Osteoblast (primary cell): ENCODE measurements at regions not wholly inside any gene's neighbourhood (a gene's known extent, or its start where the extent isn't known, plus 50 kb on each side); places are given as distances from the start of the nearest gene placed in this dataset.

Experiments used
- DNase-seq: peaks from one replicate; pipeline ENCODE4 v3.0.0; 2011; ENCODE audit warnings: low spot score, mixed read lengths; ENCODE audit not compliant: insufficient read length; ENCODE audit errors: missing footprints
- H2AFZ ChIP-seq: 2 replicates; pipeline ENCODE4 v1.6.0; 2011; ENCODE audit warnings: mild to moderate bottlenecking, low read length
- H3K27ac ChIP-seq: 2 replicates; pipeline ENCODE4 v1.5.1; 2011; ENCODE audit warnings: mild to moderate bottlenecking, low read depth, low read length, moderate library complexity
- H3K27me3 ChIP-seq: 2 replicates; pipeline ENCODE4 v1.6.0; 2012; ENCODE audit warnings: mild to moderate bottlenecking, control low read depth, inconsistent platforms, low read length, moderate library complexity; ENCODE audit not compliant: insufficient read depth
- H3K36me3 ChIP-seq: 2 replicates; pipeline ENCODE4 v1.5.1; 2011; ENCODE audit warnings: mild to moderate bottlenecking, low read length, control low read depth, moderate library complexity; ENCODE audit not compliant: insufficient read depth
- H3K4me1 ChIP-seq: 2 replicates; pipeline ENCODE4 v1.5.1; 2011; ENCODE audit warnings: mild to moderate bottlenecking, low read length, control low read depth, moderate library complexity; ENCODE audit not compliant: insufficient read depth
- H3K4me2 ChIP-seq: 2 replicates; pipeline ENCODE4 v1.6.0; 2011; ENCODE audit warnings: mild to moderate bottlenecking, low read length; ENCODE audit not compliant: insufficient read depth
- H3K4me3 ChIP-seq: fragments of 200-600 bp; sonication (generic); 3 replicates; pipeline ENCODE4 v1.5.1; 2012; ENCODE audit warnings: mild to moderate bottlenecking, low read length, inconsistent platforms; ENCODE audit not compliant: insufficient read depth
- H3K79me2 ChIP-seq: 2 replicates; pipeline ENCODE4 v1.6.0; 2012; ENCODE audit warnings: mild to moderate bottlenecking, low read length, control low read depth, inconsistent platforms; ENCODE audit not compliant: insufficient read depth
- H3K9me3 ChIP-seq: 2 replicates; pipeline ENCODE4 v1.5.1; 2011; ENCODE audit warnings: low read depth, low read length, control low read depth
- H4K20me1 ChIP-seq: 2 replicates; pipeline ENCODE4 v1.6.0; 2012; ENCODE audit warnings: mild to moderate bottlenecking, low read length, control low read depth; ENCODE audit not compliant: insufficient read depth
- TF ChIP-seq, protein P1 (sequence below): IDR thresholded peaks from 2 replicates; pipeline ENCODE4 v1.5.1; 2011; ENCODE audit warnings: mild to moderate bottlenecking, low read depth, low read length, moderate library complexity; ENCODE audit errors: extremely low read depth

- DNase-seq = no peak
- H2AFZ ChIP-seq = no peak overlapping the region
- TF ChIP-seq, protein P1, sequence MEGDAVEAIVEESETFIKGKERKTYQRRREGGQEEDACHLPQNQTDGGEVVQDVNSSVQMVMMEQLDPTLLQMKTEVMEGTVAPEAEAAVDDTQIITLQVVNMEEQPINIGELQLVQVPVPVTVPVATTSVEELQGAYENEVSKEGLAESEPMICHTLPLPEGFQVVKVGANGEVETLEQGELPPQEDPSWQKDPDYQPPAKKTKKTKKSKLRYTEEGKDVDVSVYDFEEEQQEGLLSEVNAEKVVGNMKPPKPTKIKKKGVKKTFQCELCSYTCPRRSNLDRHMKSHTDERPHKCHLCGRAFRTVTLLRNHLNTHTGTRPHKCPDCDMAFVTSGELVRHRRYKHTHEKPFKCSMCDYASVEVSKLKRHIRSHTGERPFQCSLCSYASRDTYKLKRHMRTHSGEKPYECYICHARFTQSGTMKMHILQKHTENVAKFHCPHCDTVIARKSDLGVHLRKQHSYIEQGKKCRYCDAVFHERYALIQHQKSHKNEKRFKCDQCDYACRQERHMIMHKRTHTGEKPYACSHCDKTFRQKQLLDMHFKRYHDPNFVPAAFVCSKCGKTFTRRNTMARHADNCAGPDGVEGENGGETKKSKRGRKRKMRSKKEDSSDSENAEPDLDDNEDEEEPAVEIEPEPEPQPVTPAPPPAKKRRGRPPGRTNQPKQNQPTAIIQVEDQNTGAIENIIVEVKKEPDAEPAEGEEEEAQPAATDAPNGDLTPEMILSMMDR = no peak
- H3K9me3 ChIP-seq = no peaks in the 10 kb centered on the region
- H4K20me1 ChIP-seq = no peaks in the 10 kb centered on the region
- H3K4me1 ChIP-seq = peaks cover 11% of the 10 kb centered on the region
- H3K4me3 ChIP-seq = no peak overlapping the region
- no peaks in the 10 kb centered on the region for H3K79me2 ChIP-seq
- peaks cover 5% of the 10 kb centered on the region for H3K27me3 ChIP-seq
- no peaks in the 10 kb centered on the region for H3K36me3 ChIP-seq
- H3K4me2 ChIP-seq = no peak overlapping the region
- no peak overlapping the region for H3K27ac ChIP-seq
Measured at GRCh38 chr16:86854058-86854621, 275.8 kb downstream of the FOXL1 start.

DNA sequence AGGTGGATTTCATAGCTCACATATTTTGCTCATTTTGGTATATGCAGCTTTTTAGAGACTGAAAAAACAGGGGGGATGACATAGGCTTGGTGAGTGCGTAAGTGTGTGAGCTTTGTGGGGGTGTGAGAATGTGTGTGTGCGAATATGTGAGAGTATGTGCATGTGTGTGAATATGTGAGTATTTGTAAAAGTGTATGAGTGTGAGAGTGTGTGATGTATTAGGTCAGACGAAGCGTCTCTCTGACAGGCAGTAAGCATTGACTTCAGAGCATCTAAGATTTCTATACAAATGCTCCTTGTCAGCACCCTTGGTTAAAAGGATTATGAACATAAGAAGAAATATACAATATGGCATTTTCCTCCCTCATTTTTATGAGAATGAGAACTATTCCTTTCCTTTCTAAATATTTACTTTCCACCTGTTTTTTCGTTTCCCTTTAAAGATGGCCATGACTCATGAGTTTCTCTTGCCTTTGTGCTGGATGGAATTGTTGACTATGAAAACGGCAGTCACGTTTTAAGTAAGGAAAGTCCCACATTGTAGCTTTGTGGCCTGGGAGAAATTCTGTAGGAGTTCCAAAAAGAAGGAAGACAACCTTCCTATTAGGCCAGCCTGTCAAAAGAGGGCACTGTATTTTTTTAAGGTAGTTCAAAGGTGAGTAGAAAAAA is 276.4 kb downstream of the FOXL1 start:
- H2AFZ ChIP-seq = no peak overlapping the region
- no peak overlapping the region for H3K4me2 ChIP-seq
- no peaks in the 10 kb centered on the region for H3K9me3 ChIP-seq
- H3K27ac ChIP-seq = no peak overlapping the region
- peaks cover 5% of the 10 kb centered on the region for H3K27me3 ChIP-seq
- TF ChIP-seq, protein P1 = no peak
- H3K36me3 ChIP-seq = no peaks in the 10 kb centered on the region
- H3K4me1 ChIP-seq = peaks cover 11% of the 10 kb centered on the region
- no peak for DNase-seq
- H3K79me2 ChIP-seq = no peaks in the 10 kb centered on the region
- no peaks in the 10 kb centered on the region for H4K20me1 ChIP-seq
- H3K4me3 ChIP-seq = no peak overlapping the region

- Histone ChIP-seq H3K4me2 (no peak overlapping the region), H3K27me3 (peaks cover 5% of the 10 kb centered on the region), H4K20me1 (no peaks in the 10 kb centered on the region), H3K4me1 (peaks cover 11% of the 10 kb centered on the region), H3K36me3 (no peaks in the 10 kb centered on the region), H2AFZ (no peak overlapping the region), H3K79me2 (no peaks in the 10 kb centered on the region), H3K4me3 (no peak overlapping the region), H3K27ac (no peak overlapping the region), H3K9me3 (no peaks in the 10 kb centered on the region)
- no peak for DNase-seq
- TF ChIP-seq, protein P1 = no peak
Measured at GRCh38 chr16:86856946-86857586, 278.7 kb downstream of the FOXL1 start.

DNA sequence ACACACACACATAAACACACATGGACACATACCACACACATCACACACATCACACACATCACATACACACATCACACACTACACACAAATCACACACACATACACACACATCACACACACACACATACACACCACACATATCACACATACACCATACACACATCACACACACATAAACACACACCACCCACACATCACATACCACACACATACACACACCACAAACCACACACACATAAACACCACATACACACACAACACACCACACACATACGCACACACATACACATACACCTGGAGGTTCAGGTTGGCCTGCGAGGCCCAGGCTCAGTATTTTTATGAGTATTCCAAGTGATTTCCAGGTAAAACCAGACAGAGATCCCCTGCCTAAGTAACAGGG is 279.5 kb downstream of the FOXL1 start:
- no peak overlapping the region for H3K4me3 ChIP-seq
- no peak for DNase-seq
- H3K36me3 ChIP-seq = no peaks in the 10 kb centered on the region
- no peak overlapping the region for H2AFZ ChIP-seq
- H3K4me1 ChIP-seq = peaks cover 11% of the 10 kb centered on the region
- H3K79me2 ChIP-seq = no peaks in the 10 kb centered on the region
- peaks cover 5% of the 10 kb centered on the region for H3K27me3 ChIP-seq
- H3K27ac ChIP-seq = no peak overlapping the region
- H3K9me3 ChIP-seq = no peaks in the 10 kb centered on the region
- TF ChIP-seq, protein P1 = no peak
- H4K20me1 ChIP-seq = no peaks in the 10 kb centered on the region
- peak overlapping the region; percentile 12 for H3K4me2 ChIP-seq
